Vagina (tissue), 2 donors: ENCODE measurements at regions not wholly inside any gene's neighbourhood (a gene's known extent, or its start where the extent isn't known, plus 50 kb on each side); places are given as distances from the start of the nearest gene placed in this dataset.

Experiments used
- DNase-seq, 2 donors: peaks; one replicate each; pipeline ENCODE4 v3.0.0-alpha.2; 2017; ENCODE audit errors: extremely low spot score in 2 of 2
- H3K27ac ChIP-seq: fragments of 200-600 bp; sonication (generic); one replicate; pipeline ENCODE4 v1.5.1; 2019
- H3K27me3 ChIP-seq: fragments of 200-600 bp; sonication (generic); one replicate; pipeline ENCODE4 v1.5.1; 2019
- H3K36me3 ChIP-seq, 2 donors: fragments of 200-600 bp; sonication (generic); one replicate each; pipeline ENCODE4 v1.5.1; 2017 to 2019
- H3K4me1 ChIP-seq: fragments of 200-600 bp; sonication (generic); one replicate; pipeline ENCODE4 v1.5.1; 2019
- H3K4me3 ChIP-seq, 2 donors: fragments of 200-600 bp; sonication (generic); 1 replicate in 1 of 2; 2 replicates in 1 of 2; pipeline ENCODE4 v1.5.1; 2016 to 2019
- H3K9me3 ChIP-seq: fragments of 200-600 bp; sonication (generic); one replicate; pipeline ENCODE4 v1.5.1; 2019
- POLR2A ChIP-seq, 2 donors: fragments of 450-650 bp; IDR thresholded peaks; one replicate each; pipeline ENCODE4 v1.6.1; 2017; ENCODE audit warnings: antibody characterized with exemption in 2 of 2, mild to moderate bottlenecking in 2 of 2, moderate library complexity in 2 of 2
- POLR2AphosphoS5 ChIP-seq, 2 donors: sonication (generic); formaldehyde crosslinking; IDR thresholded peaks; one replicate each; pipeline ENCODE4 v1.9.0; 2017; ENCODE audit warnings: antibody characterized with exemption in 2 of 2, mild to moderate bottlenecking in 2 of 2, low read depth in 1 of 2; ENCODE audit not compliant: insufficient read depth in 1 of 2
- intact Hi-C: fragments of 100-400 bp; cut with DNase I; formaldehyde crosslinking; loops from one replicate; pipeline ENCODE4 v1.15.1; 2023
- TF ChIP-seq, protein P1 (sequence below), 3 experiments: fragments of 450-650 bp in 2 of 3; fragments of 200-600 bp in 1 of 3; sonication (generic) in 1 of 3; IDR thresholded peaks; one replicate each; pipeline ENCODE4 v1.5.1; 2017 to 2019; ENCODE audit warnings: antibody characterized with exemption in 3 of 3, mild to moderate bottlenecking in 2 of 3, moderate library complexity in 2 of 3

DNA sequence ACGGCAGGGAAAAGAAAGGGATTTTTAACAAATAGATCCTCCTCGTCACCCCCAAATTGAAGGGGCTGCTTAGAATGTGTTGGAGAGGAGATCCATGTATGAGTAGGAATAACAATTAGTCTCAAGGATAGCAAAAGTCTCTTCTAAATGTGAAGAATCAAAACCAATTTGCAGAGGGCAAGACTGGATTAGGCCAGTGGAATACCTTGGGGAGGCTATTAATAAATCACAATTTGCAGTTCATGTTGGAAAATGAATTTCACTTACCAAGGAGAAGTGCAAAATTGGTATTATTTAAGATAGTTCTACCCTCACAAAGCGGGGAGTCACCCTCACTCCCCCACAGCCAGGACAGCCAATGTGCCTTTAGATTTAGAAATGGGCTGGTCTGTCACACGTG, 299.8 kb upstream of the SLC30A5 start:
- H3K4me1 ChIP-seq: no peaks in the 10 kb centered on the region
- H3K4me3 ChIP-seq: no peak overlapping the region
- TF ChIP-seq POLR2AphosphoS5 (IDR thresholded peaks at IDR 0.05; ENCODE audit: insufficient read depth in 1 of 2, low read depth in 1 of 2) (no peak), POLR2A (IDR thresholded peaks at IDR 0.05) (no peak)
- TF ChIP-seq, protein P1, sequence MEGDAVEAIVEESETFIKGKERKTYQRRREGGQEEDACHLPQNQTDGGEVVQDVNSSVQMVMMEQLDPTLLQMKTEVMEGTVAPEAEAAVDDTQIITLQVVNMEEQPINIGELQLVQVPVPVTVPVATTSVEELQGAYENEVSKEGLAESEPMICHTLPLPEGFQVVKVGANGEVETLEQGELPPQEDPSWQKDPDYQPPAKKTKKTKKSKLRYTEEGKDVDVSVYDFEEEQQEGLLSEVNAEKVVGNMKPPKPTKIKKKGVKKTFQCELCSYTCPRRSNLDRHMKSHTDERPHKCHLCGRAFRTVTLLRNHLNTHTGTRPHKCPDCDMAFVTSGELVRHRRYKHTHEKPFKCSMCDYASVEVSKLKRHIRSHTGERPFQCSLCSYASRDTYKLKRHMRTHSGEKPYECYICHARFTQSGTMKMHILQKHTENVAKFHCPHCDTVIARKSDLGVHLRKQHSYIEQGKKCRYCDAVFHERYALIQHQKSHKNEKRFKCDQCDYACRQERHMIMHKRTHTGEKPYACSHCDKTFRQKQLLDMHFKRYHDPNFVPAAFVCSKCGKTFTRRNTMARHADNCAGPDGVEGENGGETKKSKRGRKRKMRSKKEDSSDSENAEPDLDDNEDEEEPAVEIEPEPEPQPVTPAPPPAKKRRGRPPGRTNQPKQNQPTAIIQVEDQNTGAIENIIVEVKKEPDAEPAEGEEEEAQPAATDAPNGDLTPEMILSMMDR (IDR thresholded peaks at IDR 0.05): no peak
- H3K36me3 ChIP-seq: no peaks in the 10 kb centered on the region
- no peaks in the 10 kb centered on the region for H3K27me3 ChIP-seq
- no peak overlapping the region for H3K27ac ChIP-seq
- DNase-seq: no peak
- intact Hi-C loops: no loop called here
- no peaks in the 10 kb centered on the region for H3K9me3 ChIP-seq

DNA sequence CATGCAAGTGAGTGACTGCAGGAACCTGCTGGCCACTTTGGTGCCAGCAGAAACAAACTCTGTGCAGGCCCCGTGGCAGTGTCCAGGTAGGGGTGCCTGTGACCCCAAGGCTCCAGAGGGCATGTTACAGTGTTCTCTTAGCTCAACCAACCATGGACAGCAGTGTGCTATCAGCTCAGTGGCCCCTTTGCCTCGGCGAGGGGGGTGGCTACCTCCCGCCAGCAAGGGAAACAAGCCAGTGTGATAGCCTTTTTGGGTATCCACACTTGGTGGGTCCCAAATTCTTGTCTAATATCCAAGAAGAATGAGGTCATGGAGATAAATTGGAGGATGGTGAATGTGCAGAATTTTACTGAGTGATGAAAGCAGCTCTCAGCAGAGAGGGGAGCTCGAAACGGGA, 298.6 kb upstream of the SLC30A5 start:
- DNase-seq: no peak
- intact Hi-C loops: no loop called here
- no peaks in the 10 kb centered on the region for H3K36me3 ChIP-seq
- H3K27me3 ChIP-seq: no peaks in the 10 kb centered on the region
- H3K27ac ChIP-seq: no peak overlapping the region
- H3K4me1 ChIP-seq: no peaks in the 10 kb centered on the region
- H3K9me3 ChIP-seq: no peaks in the 10 kb centered on the region
- no peak overlapping the region for H3K4me3 ChIP-seq
- TF ChIP-seq, protein P1 (IDR thresholded peaks at IDR 0.05): no peak

DNA sequence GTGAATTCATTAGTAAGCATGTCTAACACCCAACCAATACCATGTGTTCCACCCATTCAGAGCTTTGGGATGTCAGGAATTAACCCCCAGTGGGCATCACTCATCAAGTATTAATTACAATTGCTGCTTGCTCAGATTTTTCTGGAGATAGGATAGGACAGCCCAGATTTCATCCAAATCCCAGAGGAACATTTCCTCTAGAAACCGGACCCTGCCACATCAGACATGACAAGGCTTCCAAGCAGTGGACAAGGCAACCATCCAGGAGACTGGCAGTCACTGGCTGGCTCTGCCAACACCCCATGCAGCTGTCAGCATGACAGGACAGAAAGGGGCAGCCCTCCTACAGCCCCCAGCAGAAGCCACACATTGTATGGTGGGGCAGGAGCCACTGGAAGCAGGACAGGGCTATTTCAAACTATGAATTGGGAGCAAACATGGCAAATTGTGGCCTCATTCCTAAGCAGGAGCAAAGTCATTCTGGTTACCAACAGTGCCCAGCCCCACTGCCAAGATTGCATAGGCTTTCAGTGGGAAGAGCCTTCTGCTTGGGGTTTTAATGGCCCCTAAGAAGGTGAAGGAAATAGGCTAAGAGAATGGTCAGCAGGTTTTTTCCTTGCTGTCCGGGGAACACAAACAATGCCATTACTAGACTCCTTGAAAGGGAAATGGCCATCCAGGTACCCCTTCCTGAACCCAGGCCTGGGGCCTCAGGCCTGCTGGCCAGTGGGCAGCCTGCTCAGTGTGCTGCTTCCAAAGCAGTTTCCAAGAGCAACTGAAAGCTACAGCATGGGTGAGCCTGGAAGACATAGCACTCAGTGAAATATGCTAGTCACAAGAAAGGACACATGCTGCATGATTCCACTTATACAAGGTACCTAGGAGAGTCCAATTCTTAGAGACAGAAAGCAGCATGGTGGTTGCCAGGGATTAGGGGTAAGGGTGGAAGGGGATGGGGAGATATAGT, 294.7 kb upstream of the SLC30A5 start:
- Histone ChIP-seq H3K27ac (no peak overlapping the region), H3K27me3 (no peaks in the 10 kb centered on the region), H3K4me3 (no peak overlapping the region), H3K9me3 (no peaks in the 10 kb centered on the region), H3K36me3 (no peaks in the 10 kb centered on the region), H3K4me1 (no peaks in the 10 kb centered on the region)
- no peak for TF ChIP-seq POLR2A (IDR thresholded peaks at IDR 0.05)
- no peak for TF ChIP-seq POLR2AphosphoS5 (IDR thresholded peaks at IDR 0.05; ENCODE audit: insufficient read depth in 1 of 2, low read depth in 1 of 2)
- TF ChIP-seq, protein P1 (IDR thresholded peaks at IDR 0.05): no peak
- DNase-seq: no peak
- intact Hi-C loops: no loop called here

DNA sequence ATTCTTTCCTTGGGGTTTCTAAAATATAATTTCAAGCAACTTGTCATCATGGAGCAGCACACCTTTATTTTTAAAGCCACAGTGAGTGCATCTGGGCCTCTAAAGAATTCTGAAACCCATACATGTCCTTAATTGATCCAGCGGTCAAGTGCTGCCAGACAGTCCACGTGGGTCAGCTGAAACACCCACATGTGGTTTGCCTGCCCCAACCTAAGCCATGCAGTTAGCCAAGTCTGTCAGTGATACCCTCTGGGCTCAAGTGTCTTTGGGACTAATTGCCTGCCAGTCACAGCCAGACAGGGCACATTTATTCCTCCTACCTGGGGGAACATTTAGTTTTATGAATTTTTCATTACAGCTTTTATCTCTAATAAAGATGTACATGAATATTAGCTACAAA, 291.4 kb upstream of the SLC30A5 start:
- no peaks in the 10 kb centered on the region for H3K27me3 ChIP-seq
- TF ChIP-seq POLR2AphosphoS5 (IDR thresholded peaks at IDR 0.05; ENCODE audit: insufficient read depth in 1 of 2, low read depth in 1 of 2) (no peak), POLR2A (IDR thresholded peaks at IDR 0.05) (no peak)
- TF ChIP-seq, protein P1 (IDR thresholded peaks at IDR 0.05): no peak
- H3K9me3 ChIP-seq: no peaks in the 10 kb centered on the region
- no peak overlapping the region for H3K4me3 ChIP-seq
- H3K4me1 ChIP-seq: no peaks in the 10 kb centered on the region
- no peak overlapping the region for H3K27ac ChIP-seq
- intact Hi-C loops: no loop called here
- no peaks in the 10 kb centered on the region for H3K36me3 ChIP-seq
- DNase-seq: no peak

DNA sequence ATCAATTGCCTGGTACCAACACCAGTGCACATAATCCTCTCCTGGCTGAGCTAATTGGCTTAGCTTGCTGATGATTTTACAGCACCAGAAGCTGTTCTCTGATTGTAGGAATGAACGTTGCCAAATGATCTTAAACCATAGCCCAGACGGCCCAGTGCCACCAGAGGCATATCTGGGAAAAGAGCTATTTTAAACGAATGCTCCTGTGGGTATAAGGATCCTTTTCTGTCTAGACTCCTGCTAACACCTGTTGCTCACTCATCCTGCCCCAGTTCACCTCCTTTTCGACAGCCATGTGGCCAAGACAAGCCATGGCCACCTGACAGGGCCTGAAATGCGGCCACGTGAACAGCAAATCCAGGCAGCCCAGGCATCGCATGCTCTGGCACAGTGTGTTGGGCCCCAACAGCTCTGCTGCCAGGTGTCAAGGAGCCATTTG, 289.9 kb upstream of the SLC30A5 start:
- Histone ChIP-seq H3K9me3 (no peaks in the 10 kb centered on the region), H3K27ac (no peak overlapping the region), H3K27me3 (no peaks in the 10 kb centered on the region), H3K36me3 (no peaks in the 10 kb centered on the region), H3K4me3 (no peak overlapping the region), H3K4me1 (no peaks in the 10 kb centered on the region)
- intact Hi-C loops: no loop called here
- TF ChIP-seq, protein P1 (IDR thresholded peaks at IDR 0.05): no peak
- TF ChIP-seq POLR2AphosphoS5 (IDR thresholded peaks at IDR 0.05; ENCODE audit: insufficient read depth in 1 of 2, low read depth in 1 of 2): no peak
- no peak for TF ChIP-seq POLR2A (IDR thresholded peaks at IDR 0.05)
- DNase-seq: no peak
